PFSK-1 (cell line): ENCODE measurements at regions not wholly inside any gene's neighbourhood (a gene's known extent, or its start where the extent isn't known, plus 50 kb on each side); places are given as distances from the start of the nearest gene placed in this dataset.

Experiments
- FOXP2 ChIP-seq: optimal IDR thresholded peaks from 2 replicates; pipeline ENCODE3; 2011; ENCODE audit warnings: borderline replicate concordance, control low read depth, inconsistent platforms; ENCODE audit not compliant: insufficient read depth; ENCODE audit errors: extremely low read length, extremely low read depth
- POLR2AphosphoS5 ChIP-seq: IDR thresholded peaks from 2 replicates; pipeline ENCODE4 v1.6.1; 2012; ENCODE audit warnings: low read depth, mild to moderate bottlenecking, control low read depth, low read length, moderate library complexity
- SIN3A ChIP-seq: IDR thresholded peaks from 2 replicates; pipeline ENCODE4 v1.6.1; 2012; ENCODE audit warnings: mild to moderate bottlenecking, low read length, moderate library complexity, borderline replicate concordance; ENCODE audit not compliant: insufficient read depth
- TAF1 ChIP-seq: IDR thresholded peaks from 2 replicates; pipeline ENCODE4 v1.6.1; 2012; ENCODE audit warnings: low read length, control low read depth, borderline replicate concordance; ENCODE audit not compliant: insufficient read depth
- TF ChIP-seq, protein P1 (sequence below), 2 experiments: IDR thresholded peaks; 2 replicates each; pipeline versions ENCODE4 v1.6.1 to v1.8.0; 2011 to 2012; ENCODE audit warnings: low read depth in 2 of 2, low read length in 2 of 2, control low read depth in 1 of 2, inconsistent platforms in 1 of 2, mild to moderate bottlenecking in 1 of 2, moderate library complexity in 1 of 2; ENCODE audit not compliant: insufficient read depth in 1 of 2

GRCh38 chr12:59934486-59934885 is 338.7 kb downstream of the SLC16A7 start:
- TF ChIP-seq FOXP2 (no peak), POLR2AphosphoS5 (no peak), SIN3A (no peak), TAF1 (no peak)
- TF ChIP-seq, protein P1, sequence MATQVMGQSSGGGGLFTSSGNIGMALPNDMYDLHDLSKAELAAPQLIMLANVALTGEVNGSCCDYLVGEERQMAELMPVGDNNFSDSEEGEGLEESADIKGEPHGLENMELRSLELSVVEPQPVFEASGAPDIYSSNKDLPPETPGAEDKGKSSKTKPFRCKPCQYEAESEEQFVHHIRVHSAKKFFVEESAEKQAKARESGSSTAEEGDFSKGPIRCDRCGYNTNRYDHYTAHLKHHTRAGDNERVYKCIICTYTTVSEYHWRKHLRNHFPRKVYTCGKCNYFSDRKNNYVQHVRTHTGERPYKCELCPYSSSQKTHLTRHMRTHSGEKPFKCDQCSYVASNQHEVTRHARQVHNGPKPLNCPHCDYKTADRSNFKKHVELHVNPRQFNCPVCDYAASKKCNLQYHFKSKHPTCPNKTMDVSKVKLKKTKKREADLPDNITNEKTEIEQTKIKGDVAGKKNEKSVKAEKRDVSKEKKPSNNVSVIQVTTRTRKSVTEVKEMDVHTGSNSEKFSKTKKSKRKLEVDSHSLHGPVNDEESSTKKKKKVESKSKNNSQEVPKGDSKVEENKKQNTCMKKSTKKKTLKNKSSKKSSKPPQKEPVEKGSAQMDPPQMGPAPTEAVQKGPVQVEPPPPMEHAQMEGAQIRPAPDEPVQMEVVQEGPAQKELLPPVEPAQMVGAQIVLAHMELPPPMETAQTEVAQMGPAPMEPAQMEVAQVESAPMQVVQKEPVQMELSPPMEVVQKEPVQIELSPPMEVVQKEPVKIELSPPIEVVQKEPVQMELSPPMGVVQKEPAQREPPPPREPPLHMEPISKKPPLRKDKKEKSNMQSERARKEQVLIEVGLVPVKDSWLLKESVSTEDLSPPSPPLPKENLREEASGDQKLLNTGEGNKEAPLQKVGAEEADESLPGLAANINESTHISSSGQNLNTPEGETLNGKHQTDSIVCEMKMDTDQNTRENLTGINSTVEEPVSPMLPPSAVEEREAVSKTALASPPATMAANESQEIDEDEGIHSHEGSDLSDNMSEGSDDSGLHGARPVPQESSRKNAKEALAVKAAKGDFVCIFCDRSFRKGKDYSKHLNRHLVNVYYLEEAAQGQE (IDR thresholded peaks at IDR 0.05; ENCODE audit: insufficient read depth in 1 of 2, low read depth in 2 of 2, low read length in 2 of 2): no peak

DNA sequence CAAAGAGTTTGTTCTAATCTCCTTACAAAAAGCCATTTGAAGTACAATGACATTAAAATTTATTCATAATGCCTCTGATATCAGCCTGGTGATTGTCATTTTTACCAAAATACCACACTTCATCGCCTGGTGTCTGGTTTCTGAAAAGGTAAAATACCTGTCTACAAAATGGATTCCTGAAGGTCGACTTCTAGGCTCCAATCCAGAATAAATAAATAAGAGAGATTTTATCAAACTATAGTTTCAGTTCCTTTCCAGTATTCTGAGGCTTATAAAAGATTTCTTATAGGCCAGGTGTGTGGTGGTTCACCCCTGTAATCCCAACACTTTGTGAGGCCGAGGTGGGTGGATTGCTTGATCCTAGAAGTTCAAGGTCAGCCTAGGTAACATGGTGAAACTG is 340.7 kb downstream of the SLC16A7 start:
- no peak for TF ChIP-seq TAF1
- TF ChIP-seq, protein P1 (IDR thresholded peaks at IDR 0.05; ENCODE audit: insufficient read depth in 1 of 2, low read depth in 2 of 2, low read length in 2 of 2): no peak
- TF ChIP-seq POLR2AphosphoS5: no peak
- TF ChIP-seq SIN3A: no peak
- no peak for TF ChIP-seq FOXP2

GRCh38 chr12:59937148-59937547 is 341.3 kb downstream of the SLC16A7 start:
- TF ChIP-seq SIN3A (no peak), POLR2AphosphoS5 (no peak), TAF1 (no peak), FOXP2 (no peak)
- TF ChIP-seq, protein P1 (IDR thresholded peaks at IDR 0.05; ENCODE audit: insufficient read depth in 1 of 2, low read depth in 2 of 2, low read length in 2 of 2): no peak

DNA sequence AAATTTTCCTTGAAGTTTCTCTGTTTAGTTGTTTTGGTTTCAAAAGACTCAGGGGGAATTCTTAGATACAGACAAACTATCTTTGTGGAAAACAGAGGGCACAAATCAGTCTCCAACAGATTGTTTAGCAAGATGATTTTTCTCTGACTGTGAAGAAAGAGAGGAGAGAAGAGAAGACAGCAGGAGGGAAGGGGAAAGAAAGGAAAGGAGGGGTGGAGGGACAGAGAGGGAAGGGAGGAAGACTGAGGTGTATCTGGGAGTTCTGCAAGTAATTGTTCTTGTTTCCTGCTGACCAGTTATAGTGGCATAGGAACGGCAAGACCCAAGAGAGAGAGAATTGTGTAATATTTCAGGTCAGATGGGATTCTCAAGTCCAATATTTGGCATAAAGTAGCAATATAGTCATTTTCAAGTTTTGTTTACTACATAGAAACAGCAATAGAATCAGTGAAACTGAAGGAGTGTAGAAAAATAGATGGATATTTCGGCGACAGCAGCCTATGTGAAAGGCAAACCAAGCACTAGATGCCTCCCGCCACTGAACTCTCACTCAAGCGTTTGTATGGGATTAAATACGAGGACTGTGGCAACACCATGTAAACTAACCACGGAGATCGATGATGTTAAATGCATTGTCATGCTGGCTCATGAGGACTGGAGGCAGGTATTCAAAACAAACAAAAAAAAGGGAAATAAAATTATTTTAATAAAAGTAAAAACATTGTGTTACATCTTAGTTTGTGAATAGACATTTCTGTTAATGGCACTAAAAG is 342.5 kb downstream of the SLC16A7 start:
- no peak for TF ChIP-seq FOXP2
- TF ChIP-seq TAF1: no peak
- TF ChIP-seq, protein P1 (IDR thresholded peaks at IDR 0.05; ENCODE audit: insufficient read depth in 1 of 2, low read depth in 2 of 2, low read length in 2 of 2): no peak
- TF ChIP-seq POLR2AphosphoS5: no peak
- no peak for TF ChIP-seq SIN3A
